NCI-H2196 (cell line): ENCODE measurements at regions not wholly inside any gene's neighbourhood (a gene's known extent, or its start where the extent isn't known, plus 50 kb on each side); places are given as distances from the start of the nearest gene placed in this dataset.

Source experiments
- DNase-seq: peaks from one replicate; lab custom pipeline; 2025; ENCODE audit not compliant: unreplicated experiment; lab: John Stamatoyannopoulos, UW

GRCh38 chr2:199136242-199136641 is 321.5 kb downstream of the SATB2 start:
- no peak for DNase-seq

DNA sequence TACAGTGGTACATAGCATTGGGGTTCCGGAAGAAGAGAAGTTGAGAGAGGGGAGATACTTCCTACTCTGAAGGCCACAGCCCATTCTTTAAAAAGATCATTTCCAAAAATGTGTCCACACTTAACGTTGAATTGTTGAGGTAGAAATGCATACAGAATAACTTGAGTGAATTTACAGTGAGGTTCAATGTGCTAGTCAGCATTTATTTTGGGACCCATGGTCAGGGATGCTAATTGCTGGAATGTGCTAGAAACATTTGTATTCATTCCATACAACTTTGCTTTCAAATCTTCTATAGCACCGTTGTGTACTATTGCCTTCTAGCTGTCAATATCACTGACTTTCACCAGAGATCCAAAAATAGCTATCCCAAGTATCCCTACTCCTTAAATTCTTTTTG is 325.9 kb downstream of the SATB2 start:
- no peak for DNase-seq

- no peak for DNase-seq
These were observed 326.5 kb downstream of the SATB2 start for GRCh38 chr2:199131136-199131655.

DNA sequence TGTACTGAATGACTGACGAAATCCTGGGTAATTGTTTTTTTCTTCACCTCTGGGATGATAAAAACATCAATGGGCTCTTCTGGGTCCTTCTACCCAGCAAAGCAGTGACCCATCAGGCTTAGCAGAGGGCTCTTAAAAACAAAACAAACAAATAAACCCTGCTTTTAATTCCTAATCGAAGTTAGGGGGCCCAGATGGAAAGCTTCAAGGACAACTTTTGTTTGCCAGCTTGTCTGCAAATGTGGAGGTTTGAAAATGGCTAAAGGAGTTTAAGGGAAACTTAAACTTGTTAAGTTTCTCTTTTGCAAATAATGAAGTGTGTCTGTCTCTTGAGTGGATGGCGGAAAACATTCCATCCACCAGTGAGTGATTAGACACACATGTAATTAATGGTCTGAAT is 327.2 kb downstream of the SATB2 start:
- no peak for DNase-seq

DNA sequence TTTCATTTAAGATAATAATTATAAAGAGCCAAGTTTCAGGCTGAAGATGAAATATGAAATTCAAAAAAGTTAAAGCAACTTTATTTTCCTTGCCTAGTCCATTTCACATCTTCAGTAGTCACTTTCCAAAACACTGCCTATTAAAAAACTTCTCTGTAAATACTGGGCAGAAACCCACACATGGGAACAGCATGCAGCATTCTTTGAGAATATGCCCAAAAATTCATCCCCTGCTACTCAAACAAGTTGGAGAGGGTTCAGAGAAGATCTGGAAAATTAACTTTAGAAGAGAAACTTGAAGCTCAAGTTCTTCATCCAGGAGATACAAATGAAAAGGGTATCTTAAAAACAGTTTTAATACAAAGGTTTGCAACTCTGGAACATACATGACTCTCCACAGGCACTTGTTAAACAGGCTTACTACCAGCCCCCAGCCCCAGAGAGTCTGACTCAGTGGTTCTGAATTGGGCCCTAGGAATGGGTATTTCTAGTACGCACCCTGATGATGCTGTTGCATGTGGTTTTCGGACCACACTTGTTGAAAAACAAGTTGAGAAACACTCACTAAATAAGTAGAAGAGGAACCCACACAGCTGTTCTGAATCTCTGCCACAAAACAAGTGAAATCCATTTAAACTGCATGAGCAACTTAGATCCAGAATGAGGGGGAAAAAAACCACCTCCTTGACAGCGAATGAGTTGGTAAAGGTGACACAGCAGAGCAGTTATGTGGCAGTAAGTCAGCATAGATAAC is 329.1 kb downstream of the SATB2 start:
- DNase-seq, result no peak

DNA sequence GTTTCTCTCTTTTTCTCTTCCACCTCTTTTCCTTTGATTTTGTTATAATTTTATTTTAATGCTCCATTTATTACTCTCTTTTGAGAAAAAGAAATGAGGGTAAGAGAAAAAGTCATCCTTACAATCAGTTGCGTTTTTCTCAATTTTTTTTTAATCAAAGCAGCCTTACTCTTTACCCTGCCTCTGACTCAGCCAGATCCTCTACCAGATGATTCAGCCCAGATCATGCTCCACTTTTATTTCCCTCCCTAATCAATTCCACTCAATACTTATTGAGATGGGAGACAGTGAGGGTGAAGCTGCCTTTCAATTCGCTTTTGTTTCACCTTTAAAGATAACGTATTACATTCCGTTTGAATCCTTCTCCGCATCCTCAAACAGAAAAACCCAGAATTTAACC is 337.9 kb downstream of the SATB2 start:
- DNase-seq, result no peak

GRCh38 chr2:199118673-199119112 is 339.0 kb downstream of the SATB2 start:
- DNase-seq, result no peak

GRCh38 chr2:199115169-199115568 is 342.6 kb downstream of the SATB2 start:
- DNase-seq, result no peak

DNA sequence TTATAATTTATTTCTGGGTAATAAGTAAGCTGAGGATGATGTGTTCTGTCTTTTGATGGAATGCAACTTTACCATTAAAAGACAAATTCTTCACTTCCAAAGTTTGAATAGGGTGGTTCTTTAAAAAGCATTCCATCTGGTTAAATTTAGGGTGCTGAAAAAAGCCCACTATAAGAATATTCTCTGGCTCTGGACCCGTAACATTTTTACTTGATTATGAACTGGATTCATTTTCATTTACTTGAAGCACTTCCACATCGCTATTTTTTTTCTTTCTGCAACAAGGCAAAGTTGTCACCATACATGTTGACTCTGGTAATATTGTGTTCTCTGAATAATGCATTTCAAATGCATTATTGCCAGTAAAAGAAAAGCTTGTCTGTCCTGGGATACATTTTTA is 344.6 kb downstream of the SATB2 start:
- no peak for DNase-seq

GRCh38 chr2:199111458-199111857 is 346.3 kb downstream of the SATB2 start:
- DNase-seq, result no peak

DNA sequence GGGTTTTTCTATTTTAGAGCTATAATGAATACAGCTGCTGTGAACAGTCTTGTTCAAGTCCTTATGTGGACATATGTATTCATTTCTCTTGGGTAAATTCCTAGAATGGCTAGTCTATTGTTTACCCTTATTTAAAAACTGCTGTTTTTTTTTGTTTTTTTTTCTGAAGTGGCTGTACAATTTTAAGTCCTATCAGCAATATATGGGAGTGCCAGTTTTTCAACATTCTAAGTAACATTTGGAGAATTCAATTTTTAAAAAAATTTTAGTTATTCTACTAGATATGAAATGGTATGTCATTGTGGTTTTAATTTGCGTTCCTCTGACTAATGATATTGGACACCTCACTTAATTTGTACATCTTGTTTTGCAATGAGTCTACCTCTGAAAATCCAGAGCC is 349.7 kb downstream of the SATB2 start:
- DNase-seq, result no peak

- DNase-seq, result no peak
These were observed 351.9 kb downstream of the SATB2 start for GRCh38 chr2:199105826-199106225.

GRCh38 chr2:199101487-199101886 is 356.3 kb downstream of the SATB2 start:
- DNase-seq, result no peak

GRCh38 chr2:199100326-199101110 is 357.2 kb downstream of the SATB2 start:
- no peak for DNase-seq

- DNase-seq, result no peak
These were observed 365.3 kb downstream of the SATB2 start for GRCh38 chr2:199092419-199092818.

- DNase-seq, result no peak
These were observed 372.5 kb downstream of the SATB2 start for GRCh38 chr2:199085261-199085660.

GRCh38 chr2:199070322-199070949 is 387.3 kb downstream of the SATB2 start:
- DNase-seq, result no peak

- DNase-seq, result no peak
These were observed 393.5 kb downstream of the SATB2 start for GRCh38 chr2:199064201-199064600.

GRCh38 chr2:199057936-199058335 is 399.8 kb downstream of the SATB2 start:
- no peak for DNase-seq

DNA sequence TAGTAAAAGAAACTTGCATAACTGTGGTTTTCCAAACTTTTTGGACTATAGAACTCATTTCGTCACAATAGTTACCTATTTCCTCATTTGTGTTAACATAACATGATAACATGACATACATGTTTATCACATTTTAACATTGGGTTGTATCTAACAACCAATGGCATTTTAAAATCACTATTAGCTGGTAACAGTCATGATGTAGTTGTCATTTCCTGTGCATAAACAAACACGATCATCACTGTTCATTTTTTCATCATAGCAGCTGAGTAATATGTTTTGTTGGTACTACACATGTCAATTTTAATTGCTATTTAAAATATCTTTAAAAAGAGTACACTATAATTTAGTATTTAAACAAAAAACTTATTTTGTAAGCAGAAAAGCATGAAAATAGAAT is 402.4 kb downstream of the SATB2 start:
- DNase-seq, result no peak

DNA sequence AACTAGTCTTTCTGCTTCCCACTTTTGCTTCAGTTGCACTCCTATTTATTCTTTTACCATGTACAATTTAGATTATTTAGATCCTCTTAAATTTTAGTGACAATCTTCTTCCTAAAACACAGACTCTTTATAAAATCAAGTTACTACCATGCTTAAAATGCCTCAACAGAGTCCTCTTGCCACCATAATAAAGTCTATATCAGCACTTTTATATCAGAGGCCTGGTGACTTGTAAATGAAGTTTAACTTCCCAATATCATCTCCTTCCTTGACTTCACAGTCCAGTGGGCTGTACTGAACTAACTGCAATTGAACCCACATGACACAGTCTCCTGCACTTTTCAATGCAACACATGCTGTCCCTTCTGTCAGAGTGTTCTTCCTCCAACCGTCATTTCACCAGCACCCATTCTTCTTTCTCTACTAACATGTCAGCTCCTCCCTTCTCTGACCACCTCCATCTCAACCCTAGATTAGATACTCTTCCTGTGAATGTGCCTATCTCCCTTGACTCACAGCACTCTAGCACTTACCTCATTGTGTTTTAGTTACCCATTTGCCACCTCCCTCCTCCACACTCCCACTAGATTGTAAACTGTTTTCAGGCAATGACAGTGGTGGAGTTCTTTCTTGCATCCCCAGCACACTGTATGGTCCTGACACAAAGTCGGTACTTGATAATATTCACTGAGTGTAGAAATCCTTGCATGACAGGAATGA is 414.9 kb downstream of the SATB2 start:
- DNase-seq, result no peak
